ENCODE measurements at regions not wholly inside any gene's neighbourhood (a gene's known extent, or its start where the extent isn't known, plus 50 kb on each side); places are given as distances from the start of the nearest gene placed in this dataset.

DNA sequence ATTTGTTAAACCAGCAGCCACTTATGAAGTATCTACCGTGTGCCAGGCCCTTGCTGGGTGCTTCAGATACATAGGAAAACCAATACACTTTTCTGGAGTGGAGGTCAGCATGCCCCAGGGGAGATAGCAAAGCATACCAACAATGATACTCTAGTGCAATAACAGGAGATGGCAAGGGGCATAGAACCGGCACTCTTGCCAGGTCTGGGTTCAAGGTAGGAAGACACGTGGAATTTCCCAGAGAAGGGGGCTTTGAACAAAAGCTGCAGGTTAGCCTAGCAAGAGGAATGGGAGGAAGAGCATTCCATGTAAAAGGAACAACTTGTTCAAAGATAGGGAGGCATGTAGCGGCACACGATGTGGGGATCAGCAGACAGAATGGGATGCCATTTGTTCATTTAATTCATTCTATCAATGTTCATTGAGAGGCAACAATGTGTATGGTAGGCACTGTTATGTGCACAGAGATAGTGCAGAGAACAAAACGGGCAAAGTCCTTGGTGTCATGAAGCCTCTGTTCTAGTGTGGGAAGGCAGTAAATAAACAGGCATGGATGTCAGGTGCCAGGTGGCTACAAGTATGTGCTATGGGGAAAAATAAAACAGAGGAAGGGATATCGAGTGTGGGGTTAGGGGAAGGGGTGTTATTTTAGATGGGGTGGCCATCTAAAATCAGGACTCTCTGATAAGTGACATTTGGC, 162.6 kb upstream of the E2F8 start:
- DNase-seq (ENCODE audit: low read depth) = no peak

DNA sequence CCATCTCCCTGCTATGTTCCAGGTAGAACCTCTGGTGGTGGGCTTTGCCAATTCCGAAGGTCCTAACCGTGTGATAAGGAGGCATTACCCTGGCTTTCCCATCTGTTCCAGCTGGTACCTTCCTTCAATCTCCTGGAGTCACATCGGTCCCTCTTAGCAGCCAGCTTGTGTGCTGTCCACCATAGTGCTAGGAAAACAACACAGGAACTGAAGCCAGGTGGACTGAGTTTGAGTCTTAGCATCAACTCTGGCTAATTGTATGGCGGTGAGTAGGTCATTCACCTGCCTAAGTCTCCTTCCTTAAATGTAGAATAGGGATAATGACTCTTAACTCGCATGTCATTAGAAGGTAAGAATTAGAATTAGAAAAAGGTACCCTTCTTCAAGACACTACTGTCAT, 159.6 kb upstream of the E2F8 start:
- DNase-seq (ENCODE audit: low read depth) = no peak

DNA sequence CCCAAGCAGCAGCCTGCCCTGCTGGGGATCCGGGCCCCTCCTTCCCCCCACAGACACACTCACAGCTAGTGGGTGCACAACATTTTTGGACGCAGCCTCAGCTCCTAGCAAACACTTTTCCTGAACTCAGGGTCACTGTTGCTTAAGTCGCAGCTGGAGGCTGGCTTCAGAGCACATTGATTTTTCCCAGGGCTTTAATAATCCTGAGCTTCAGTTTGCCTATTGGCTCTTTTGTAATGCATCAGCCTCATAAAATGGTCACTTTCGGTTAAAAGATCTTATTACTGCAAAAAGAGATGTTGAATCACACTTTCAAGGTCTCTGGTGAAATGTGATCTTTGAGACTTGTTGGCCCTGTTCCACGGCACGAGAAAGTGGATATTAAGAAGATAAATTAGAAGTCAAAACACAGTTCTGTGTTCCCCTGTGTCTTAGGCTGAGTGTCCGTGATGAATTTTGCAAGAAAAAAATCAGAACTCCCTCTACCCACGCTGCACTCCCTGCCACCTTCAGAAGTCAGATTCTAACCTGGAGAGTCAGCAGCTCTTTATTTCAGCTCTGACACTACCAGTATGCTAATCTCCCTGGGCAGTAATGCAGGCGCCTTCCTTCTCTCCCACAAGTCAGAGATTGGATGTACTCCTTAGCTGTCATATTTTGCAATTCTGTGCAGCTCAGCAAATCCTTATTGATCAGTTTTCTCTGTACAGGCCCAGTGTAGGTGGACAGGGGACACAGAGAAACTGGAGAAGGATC, 158.2 kb upstream of the E2F8 start:
- no peak for DNase-seq (ENCODE audit: low read depth)

- DNase-seq (ENCODE audit: low read depth) = no peak
Observed at GRCh38 chr11:19398273-19398672, 157.5 kb upstream of the E2F8 start.

GRCh38 chr11:19395050-19395449, 154.3 kb upstream of the E2F8 start:
- DNase-seq (ENCODE audit: low read depth) = no peak

GRCh38 chr11:19394525-19395016, 153.8 kb upstream of the E2F8 start:
- no peak for DNase-seq (ENCODE audit: low read depth)

GRCh38 chr11:19393941-19394340, 153.2 kb upstream of the E2F8 start:
- no peak for DNase-seq (ENCODE audit: low read depth)

- no peak for DNase-seq (ENCODE audit: low read depth)
Observed at GRCh38 chr11:19392847-19393518, 152.2 kb upstream of the E2F8 start.

- no peak for DNase-seq (ENCODE audit: low read depth)
Observed at GRCh38 chr11:19392321-19392720, 151.6 kb upstream of the E2F8 start.

- DNase-seq (ENCODE audit: low read depth) = no peak
Observed at GRCh38 chr11:19391652-19392051, 150.9 kb upstream of the E2F8 start.

GRCh38 chr11:19391026-19391425, 150.3 kb upstream of the E2F8 start:
- DNase-seq (ENCODE audit: low read depth) = no peak

- no peak for DNase-seq (ENCODE audit: low read depth)
Observed at GRCh38 chr11:19389787-19390303, 149.1 kb upstream of the E2F8 start.

- DNase-seq (ENCODE audit: low read depth) = no peak
Observed at GRCh38 chr11:19382131-19382611, 141.4 kb upstream of the E2F8 start.

- no peak for DNase-seq (ENCODE audit: low read depth)
Observed at GRCh38 chr11:19380375-19380774, 139.6 kb upstream of the E2F8 start.

DNA sequence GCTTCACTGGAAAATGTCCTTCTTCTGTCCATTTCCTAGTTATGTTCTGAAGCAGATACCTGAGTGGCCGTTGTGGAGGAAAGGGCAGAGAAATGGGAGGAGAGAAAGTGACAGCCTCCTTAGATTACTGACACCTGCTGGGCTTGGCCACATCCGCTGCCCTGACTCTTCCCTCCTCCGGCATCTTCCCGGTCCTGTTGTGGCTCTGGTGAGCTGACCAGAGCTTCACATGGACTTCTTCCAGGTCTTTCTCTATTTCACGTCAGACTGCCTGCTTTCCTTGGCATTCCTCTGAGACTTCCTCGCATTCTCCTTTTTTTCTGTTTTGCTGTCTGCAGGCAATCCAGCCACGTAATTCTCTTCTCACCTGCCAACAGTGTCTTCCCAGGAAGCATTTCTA, 138.7 kb upstream of the E2F8 start:
- DNase-seq (ENCODE audit: low read depth) = no peak

DNA sequence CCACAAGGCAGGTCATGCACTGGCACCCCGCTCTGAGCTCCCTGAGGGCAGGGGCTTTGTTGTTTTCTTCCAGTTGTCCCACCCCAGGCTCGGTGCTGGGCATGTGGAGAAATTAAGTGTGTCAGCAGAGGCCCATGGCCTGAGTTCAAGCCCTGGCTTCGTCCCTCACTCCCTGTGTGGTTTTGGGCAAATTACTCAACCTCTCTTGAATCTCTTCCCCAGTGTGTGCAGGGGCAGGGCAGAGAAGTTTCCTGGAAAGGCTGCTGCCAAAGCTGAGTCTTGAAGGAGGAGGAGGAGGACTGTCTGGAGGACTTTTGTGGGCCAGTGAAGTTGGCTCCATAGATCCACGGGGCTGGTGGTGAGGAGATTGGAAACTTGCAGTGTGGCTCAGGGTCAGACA, 138.1 kb upstream of the E2F8 start:
- no peak for DNase-seq (ENCODE audit: low read depth)

DNA sequence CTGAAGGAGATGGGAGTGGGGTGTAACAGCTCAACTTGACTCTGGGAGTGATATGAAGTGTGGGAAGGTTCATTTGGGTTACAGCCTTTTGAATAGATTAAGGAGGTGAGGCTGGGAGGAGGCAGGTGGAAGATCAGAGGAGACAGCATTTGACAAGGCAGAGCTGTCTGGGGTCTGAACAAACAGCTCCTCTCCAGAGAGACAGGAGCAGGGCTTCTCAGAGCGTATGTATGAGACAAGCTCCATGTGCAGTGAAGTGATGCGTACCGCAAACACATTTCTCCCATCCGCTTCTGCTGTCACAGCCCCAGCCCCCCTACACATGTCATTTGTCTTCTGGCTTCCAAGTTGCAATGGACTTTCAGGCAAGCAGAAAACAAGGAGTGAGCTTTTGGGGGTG, 137.1 kb upstream of the E2F8 start:
- DNase-seq (ENCODE audit: low read depth) = no peak

- no peak for DNase-seq (ENCODE audit: low read depth)
Observed at GRCh38 chr11:19375440-19375839, 134.7 kb upstream of the E2F8 start.

GRCh38 chr11:19374151-19374569, 133.4 kb upstream of the E2F8 start:
- no peak for DNase-seq (ENCODE audit: low read depth)

DNA sequence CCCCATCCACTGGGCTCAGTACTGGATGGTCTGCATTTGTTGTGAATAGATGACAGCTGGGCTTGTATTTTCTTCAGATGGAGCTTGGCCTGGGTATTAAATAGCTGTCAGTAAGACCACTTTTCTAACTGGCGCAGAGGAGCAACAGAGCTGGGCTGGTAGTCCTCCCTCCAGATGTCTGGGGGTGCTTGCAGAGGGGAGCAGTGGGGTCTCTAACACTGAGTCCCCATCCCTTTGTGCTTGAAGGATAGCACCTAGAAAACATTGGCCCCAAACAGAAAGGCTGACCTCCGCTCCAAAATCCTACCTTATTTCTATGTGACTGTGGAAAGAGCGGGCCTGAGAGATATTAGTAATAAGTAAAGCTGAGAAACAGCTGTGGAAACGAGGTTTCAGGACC, 131.6 kb upstream of the E2F8 start:
- DNase-seq (ENCODE audit: low read depth) = no peak

GRCh38 chr11:19370100-19370861, 129.5 kb upstream of the E2F8 start:
- no peak for DNase-seq (ENCODE audit: low read depth)

Data from activated gamma-delta T cell treated with anti-CD3 and anti-CD28 coated beads, Interleukin-2, amount 50 U/mL, for 16 hours (primary cell).